SK-N-SH (cell line): ENCODE measurements at regions not wholly inside any gene's neighbourhood (a gene's known extent, or its start where the extent isn't known, plus 50 kb on each side); places are given as distances from the start of the nearest gene placed in this dataset.

ENCODE experiments used
- CHD2 ChIP-seq: fragments of 150-350 bp; IDR thresholded peaks from 2 replicates; pipeline ENCODE4 v1.6.1; 2018; ENCODE audit warnings: low read length; ENCODE audit not compliant: partially characterized antibody
- CTCF ChIP-seq: fragments of 200-600 bp; sonication (generic); IDR thresholded peaks from 2 replicates; pipeline ENCODE4 v1.6.1; 2017; ENCODE audit warnings: antibody characterized with exemption, mild to moderate bottlenecking, moderate library complexity
- ELF1 ChIP-seq: IDR thresholded peaks from 2 replicates; pipeline ENCODE4 v1.4.0; 2012
- EP300 ChIP-seq, 2 experiments: IDR thresholded peaks; 2 replicates each; pipeline versions ENCODE4 v1.4.0 to v1.6.1; 2012; ENCODE audit warnings: borderline replicate concordance in 1 of 2, low read depth in 1 of 2, low read length in 1 of 2
- FOXM1 ChIP-seq: IDR thresholded peaks from 2 replicates; pipeline ENCODE4 v1.4.0; 2012; ENCODE audit warnings: low read depth, mild to moderate bottlenecking
- IRF3 ChIP-seq: fragments of 150-350 bp; IDR thresholded peaks from 2 replicates; pipeline ENCODE4 v1.6.1; 2016; ENCODE audit warnings: mild to moderate bottlenecking, low read depth, low read length
- MAX ChIP-seq: IDR thresholded peaks from 2 replicates; pipeline ENCODE4 v1.4.0; 2012; ENCODE audit warnings: low read depth
- NFIC ChIP-seq: IDR thresholded peaks from 2 replicates; pipeline ENCODE4 v1.4.0; 2012; ENCODE audit warnings: borderline replicate concordance
- POLR2AphosphoS5 ChIP-seq: IDR thresholded peaks from 2 replicates; pipeline ENCODE4 v1.6.1; 2012; ENCODE audit warnings: low read depth, low read length
- RAD21 ChIP-seq: IDR thresholded peaks from 2 replicates; pipeline ENCODE4 v1.6.1; 2012; ENCODE audit warnings: mild to moderate bottlenecking, low read length
- REST ChIP-seq: IDR thresholded peaks from 2 replicates; pipeline ENCODE4 v1.6.1; 2012; ENCODE audit warnings: mild to moderate bottlenecking, low read depth, low read length, moderate library complexity
- TAF1 ChIP-seq: IDR thresholded peaks from 2 replicates; pipeline ENCODE4 v1.6.1; 2012; ENCODE audit warnings: low read depth, mild to moderate bottlenecking, low read length, moderate library complexity, borderline replicate concordance
- USF2 ChIP-seq: fragments of 150-350 bp; IDR thresholded peaks from 2 replicates; pipeline ENCODE4 v1.6.1; 2017; ENCODE audit warnings: antibody characterized with exemption, low read length, low read depth, borderline replicate concordance

- TF ChIP-seq CTCF = no peak
- no peak for TF ChIP-seq REST
- no peak for TF ChIP-seq FOXM1
- TF ChIP-seq MAX = no peak
- TF ChIP-seq CHD2 = no peak
- TF ChIP-seq USF2 = no peak
- TF ChIP-seq RAD21 = no peak
- no peak for TF ChIP-seq NFIC
- TF ChIP-seq EP300 (IDR thresholded peaks at IDR 0.05; ENCODE audit: borderline replicate concordance in 1 of 2, low read depth in 1 of 2, low read length in 1 of 2) = no peak
- TF ChIP-seq IRF3 = no peak
- TF ChIP-seq TAF1 = no peak
- no peak for TF ChIP-seq POLR2AphosphoS5
- TF ChIP-seq ELF1 = no peak
These were observed 678.5 kb downstream of the USP25 start for GRCh38 chr21:16408280-16408679.
